ENCODE measurements at regions not wholly inside any gene's neighbourhood (a gene's known extent, or its start where the extent isn't known, plus 50 kb on each side); places are given as distances from the start of the nearest gene placed in this dataset.

- no peak for TF ChIP-seq CTCF (IDR thresholded peaks at IDR 0.05; ENCODE audit: extremely low read depth in 1 of 2, insufficient read depth in 1 of 2, low read depth in 1 of 2, low read length in 2 of 2)
- TF ChIP-seq POLR2AphosphoS5 (IDR thresholded peaks at IDR 0.05; ENCODE audit: insufficient read depth, low read depth, low read length), result no peak
- TF ChIP-seq MAX (IDR thresholded peaks at IDR 0.05; ENCODE audit: insufficient read depth, insufficient read length), result no peak
- no peak for TF ChIP-seq POLR2A (IDR thresholded peaks at IDR 0.05; ENCODE audit: low read depth, low read length)
- no peak for TF ChIP-seq MYC (IDR thresholded peaks at IDR 0.05; ENCODE audit: low read depth, low read length)
- TF ChIP-seq JUN (IDR thresholded peaks at IDR 0.05; ENCODE audit: borderline replicate concordance, insufficient read depth, insufficient read length, low read depth), result no peak
- no peak for TF ChIP-seq EZH2 (IDR thresholded peaks at IDR 0.05; ENCODE audit: borderline replicate concordance, low read depth, low read length, severe bottlenecking)
Observed at GRCh38 chr16:86227801-86228200, 282.5 kb upstream of the FOXF1 start.

Data from endothelial cell of umbilical vein (primary cell).